GM23338 (cell line): ENCODE measurements at regions not wholly inside any gene's neighbourhood (a gene's known extent, or its start where the extent isn't known, plus 50 kb on each side); places are given as distances from the start of the nearest gene placed in this dataset.

Source experiments
- ATAC-seq: fragments of 200-7000 bp; cut with Tn5 transposase; 3 replicates; pipeline ENCODE4 v1.9.1; 2020
- DNase-seq: peaks from one replicate; pipeline ENCODE4 v3.0.0-alpha.2; 2015; ENCODE audit warnings: low spot score
- H2AFZ ChIP-seq: fragments of 200-600 bp; sonication (generic); 2 replicates; pipeline ENCODE4 v1.8.0; 2016; ENCODE audit warnings: antibody characterized with exemption, mild to moderate bottlenecking, moderate library complexity
- H3F3A ChIP-seq: fragments of 200-600 bp; sonication (generic); replicated peaks from 2 replicates; pipeline ENCODE4 v1.8.0; 2017; ENCODE audit warnings: antibody characterized with exemption, mixed run types, low read depth
- H3K27ac ChIP-seq: fragments of 200-600 bp; sonication (generic); 2 replicates; pipeline ENCODE4 v1.6.1; 2016; ENCODE audit warnings: low read depth
- H3K27me3 ChIP-seq: fragments of 200-600 bp; sonication (generic); 2 replicates; pipeline ENCODE4 v1.8.0; 2016; ENCODE audit warnings: mild to moderate bottlenecking, mixed run types, moderate library complexity; ENCODE audit not compliant: insufficient read depth
- H3K36me3 ChIP-seq: fragments of 200-600 bp; sonication (generic); 2 replicates; pipeline ENCODE4 v1.8.0; 2016; ENCODE audit warnings: mild to moderate bottlenecking; ENCODE audit not compliant: insufficient read depth
- H3K4me1 ChIP-seq: fragments of 200-600 bp; sonication (generic); 2 replicates; pipeline ENCODE4 v1.8.0; 2016; ENCODE audit warnings: mild to moderate bottlenecking, moderate library complexity; ENCODE audit not compliant: insufficient read depth
- H3K4me2 ChIP-seq: fragments of 200-600 bp; sonication (generic); 2 replicates; pipeline ENCODE4 v1.7.1; 2017; ENCODE audit warnings: mixed run types
- H3K4me3 ChIP-seq: fragments of 200-600 bp; sonication (generic); 2 replicates; pipeline ENCODE4 v1.6.1; 2016; ENCODE audit warnings: mixed run types
- H3K79me2 ChIP-seq: fragments of 200-600 bp; sonication (generic); replicated peaks from 2 replicates; pipeline ENCODE4 v1.8.0; 2017; ENCODE audit warnings: mild to moderate bottlenecking; ENCODE audit not compliant: insufficient read depth
- H3K9me2 ChIP-seq: fragments of 200-600 bp; sonication (generic); 2 replicates; pipeline ENCODE4 v1.8.0; 2017; ENCODE audit not compliant: insufficient read depth
- H4K20me1 ChIP-seq: fragments of 200-600 bp; sonication (generic); replicated peaks from 2 replicates; pipeline ENCODE4 v1.8.0; 2017; ENCODE audit warnings: mild to moderate bottlenecking; ENCODE audit not compliant: insufficient read depth
- H3K27ac Mint-ChIP-seq: 2 replicates; pipeline ENCODE4 v1.8.0; 2020; ENCODE audit warnings: inconsistent platforms, mild to moderate bottlenecking, moderate library complexity, mixed read lengths
- H3K27me3 Mint-ChIP-seq: 3 replicates; pipeline ENCODE4 v1.8.0; 2022; ENCODE audit warnings: low read depth, mild to moderate bottlenecking, moderate library complexity, mixed read lengths, inconsistent platforms; ENCODE audit not compliant: insufficient read depth, poor library complexity
- H3K36me3 Mint-ChIP-seq: 3 replicates; pipeline ENCODE4 v1.8.0; 2021; ENCODE audit warnings: low read depth, mild to moderate bottlenecking, inconsistent platforms, moderate library complexity, mixed read lengths
- H3K4me1 Mint-ChIP-seq: 3 replicates; pipeline ENCODE4 v1.8.0; 2020; ENCODE audit warnings: mild to moderate bottlenecking, inconsistent platforms, mixed read lengths
- H3K4me3 Mint-ChIP-seq: 3 replicates; pipeline ENCODE4 v1.8.0; 2021; ENCODE audit warnings: moderate library complexity, mild to moderate bottlenecking, inconsistent platforms, mixed read lengths
- H3K9me3 Mint-ChIP-seq: 3 replicates; pipeline ENCODE4 v1.8.0; 2020; ENCODE audit warnings: moderate library complexity, mild to moderate bottlenecking, inconsistent platforms, mixed read lengths
- CREB1 ChIP-seq: fragments of 250-450 bp; sonication (Bioruptor Pico); IDR thresholded peaks from 2 replicates; pipeline ENCODE4 v1.5.0; 2020; ENCODE audit warnings: low read depth, mild to moderate bottlenecking, moderate library complexity
- ETS1 ChIP-seq: IDR thresholded peaks from 2 replicates; pipeline ENCODE4 v1.6.1; 2016; ENCODE audit warnings: antibody characterized with exemption
- EZH2 ChIP-seq: fragments of 200-600 bp; sonication (generic); IDR thresholded peaks from one replicate; pipeline ENCODE4 v1.8.0; 2017; ENCODE audit warnings: antibody characterized with exemption, mild to moderate bottlenecking, low read depth; ENCODE audit not compliant: unreplicated experiment
- JUNB ChIP-seq: IDR thresholded peaks from one replicate; pipeline ENCODE4 v1.6.1; 2016; ENCODE audit warnings: antibody characterized with exemption; ENCODE audit not compliant: unreplicated experiment
- NANOG ChIP-seq: IDR thresholded peaks from 2 replicates; pipeline ENCODE4 v1.6.1; 2016; ENCODE audit warnings: antibody characterized with exemption, borderline replicate concordance
- POLR2AphosphoS5 ChIP-seq: IDR thresholded peaks from 2 replicates; pipeline ENCODE4 v1.6.1; 2016; ENCODE audit warnings: antibody characterized with exemption, low read depth
- STAT1 ChIP-seq: IDR thresholded peaks from one replicate; pipeline ENCODE4 v1.6.1; 2016; ENCODE audit warnings: antibody characterized with exemption; ENCODE audit not compliant: unreplicated experiment
- ZNF114 ChIP-seq: fragments of 250-450 bp; sonication (Bioruptor Pico); IDR thresholded peaks from 2 replicates; pipeline ENCODE4 v1.5.0; 2020; ENCODE audit warnings: mild to moderate bottlenecking, moderate library complexity
- ZNF331 ChIP-seq: fragments of 250-450 bp; sonication (Bioruptor Pico); IDR thresholded peaks from 2 replicates; pipeline ENCODE4 v1.5.0; 2020; ENCODE audit warnings: low read depth, mild to moderate bottlenecking, moderate library complexity
- TF ChIP-seq, protein P1 (sequence below): IDR thresholded peaks from one replicate; pipeline ENCODE4 v1.6.1; 2018; ENCODE audit warnings: antibody characterized with exemption; ENCODE audit not compliant: unreplicated experiment
- TF ChIP-seq, protein P2 (sequence below), 2 experiments: fragments of 200-600 bp in 1 of 2; sonication (generic) in 1 of 2; conservative IDR thresholded peaks; 2 replicates each; pipeline versions ENCODE4 v1.5.1 to v1.6.1; 2016 to 2017; ENCODE audit warnings: antibody characterized with exemption in 2 of 2, low read depth in 2 of 2, mild to moderate bottlenecking in 2 of 2, moderate library complexity in 1 of 2

DNA sequence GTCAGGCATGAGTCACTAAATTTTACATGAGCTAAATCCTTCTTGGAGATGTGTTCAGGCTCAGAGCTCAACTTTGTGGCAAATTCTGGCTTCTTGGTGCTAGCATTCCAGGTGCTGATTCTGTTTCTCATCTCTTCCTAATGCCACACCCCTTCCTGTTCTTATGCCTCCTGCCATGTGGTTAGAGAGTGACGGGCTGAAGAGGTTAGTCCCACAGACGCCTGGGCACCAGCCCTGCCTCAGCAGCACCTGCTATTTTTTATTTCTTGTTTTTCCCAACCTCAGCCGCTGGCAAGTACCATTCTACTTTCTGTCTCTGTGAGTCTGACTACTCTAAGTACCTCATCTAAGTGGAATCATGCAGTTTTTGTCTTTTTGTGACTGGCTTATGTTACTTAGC lies 329.5 kb downstream of the KCNRG start (continued):
- TF ChIP-seq, protein P1, sequence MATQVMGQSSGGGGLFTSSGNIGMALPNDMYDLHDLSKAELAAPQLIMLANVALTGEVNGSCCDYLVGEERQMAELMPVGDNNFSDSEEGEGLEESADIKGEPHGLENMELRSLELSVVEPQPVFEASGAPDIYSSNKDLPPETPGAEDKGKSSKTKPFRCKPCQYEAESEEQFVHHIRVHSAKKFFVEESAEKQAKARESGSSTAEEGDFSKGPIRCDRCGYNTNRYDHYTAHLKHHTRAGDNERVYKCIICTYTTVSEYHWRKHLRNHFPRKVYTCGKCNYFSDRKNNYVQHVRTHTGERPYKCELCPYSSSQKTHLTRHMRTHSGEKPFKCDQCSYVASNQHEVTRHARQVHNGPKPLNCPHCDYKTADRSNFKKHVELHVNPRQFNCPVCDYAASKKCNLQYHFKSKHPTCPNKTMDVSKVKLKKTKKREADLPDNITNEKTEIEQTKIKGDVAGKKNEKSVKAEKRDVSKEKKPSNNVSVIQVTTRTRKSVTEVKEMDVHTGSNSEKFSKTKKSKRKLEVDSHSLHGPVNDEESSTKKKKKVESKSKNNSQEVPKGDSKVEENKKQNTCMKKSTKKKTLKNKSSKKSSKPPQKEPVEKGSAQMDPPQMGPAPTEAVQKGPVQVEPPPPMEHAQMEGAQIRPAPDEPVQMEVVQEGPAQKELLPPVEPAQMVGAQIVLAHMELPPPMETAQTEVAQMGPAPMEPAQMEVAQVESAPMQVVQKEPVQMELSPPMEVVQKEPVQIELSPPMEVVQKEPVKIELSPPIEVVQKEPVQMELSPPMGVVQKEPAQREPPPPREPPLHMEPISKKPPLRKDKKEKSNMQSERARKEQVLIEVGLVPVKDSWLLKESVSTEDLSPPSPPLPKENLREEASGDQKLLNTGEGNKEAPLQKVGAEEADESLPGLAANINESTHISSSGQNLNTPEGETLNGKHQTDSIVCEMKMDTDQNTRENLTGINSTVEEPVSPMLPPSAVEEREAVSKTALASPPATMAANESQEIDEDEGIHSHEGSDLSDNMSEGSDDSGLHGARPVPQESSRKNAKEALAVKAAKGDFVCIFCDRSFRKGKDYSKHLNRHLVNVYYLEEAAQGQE: no peak
- TF ChIP-seq, protein P2, sequence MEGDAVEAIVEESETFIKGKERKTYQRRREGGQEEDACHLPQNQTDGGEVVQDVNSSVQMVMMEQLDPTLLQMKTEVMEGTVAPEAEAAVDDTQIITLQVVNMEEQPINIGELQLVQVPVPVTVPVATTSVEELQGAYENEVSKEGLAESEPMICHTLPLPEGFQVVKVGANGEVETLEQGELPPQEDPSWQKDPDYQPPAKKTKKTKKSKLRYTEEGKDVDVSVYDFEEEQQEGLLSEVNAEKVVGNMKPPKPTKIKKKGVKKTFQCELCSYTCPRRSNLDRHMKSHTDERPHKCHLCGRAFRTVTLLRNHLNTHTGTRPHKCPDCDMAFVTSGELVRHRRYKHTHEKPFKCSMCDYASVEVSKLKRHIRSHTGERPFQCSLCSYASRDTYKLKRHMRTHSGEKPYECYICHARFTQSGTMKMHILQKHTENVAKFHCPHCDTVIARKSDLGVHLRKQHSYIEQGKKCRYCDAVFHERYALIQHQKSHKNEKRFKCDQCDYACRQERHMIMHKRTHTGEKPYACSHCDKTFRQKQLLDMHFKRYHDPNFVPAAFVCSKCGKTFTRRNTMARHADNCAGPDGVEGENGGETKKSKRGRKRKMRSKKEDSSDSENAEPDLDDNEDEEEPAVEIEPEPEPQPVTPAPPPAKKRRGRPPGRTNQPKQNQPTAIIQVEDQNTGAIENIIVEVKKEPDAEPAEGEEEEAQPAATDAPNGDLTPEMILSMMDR (conservative IDR thresholded peaks at IDR 0.05; ENCODE audit: low read depth in 2 of 2): no peak
- TF ChIP-seq JUNB: no peak
- TF ChIP-seq EZH2: no peak
- no peak for TF ChIP-seq NANOG
- no peak for TF ChIP-seq POLR2AphosphoS5
- no peak for TF ChIP-seq ZNF331 (CRISPR knock-in tag)
- TF ChIP-seq CREB1 (CRISPR knock-in tag): no peak

DNA sequence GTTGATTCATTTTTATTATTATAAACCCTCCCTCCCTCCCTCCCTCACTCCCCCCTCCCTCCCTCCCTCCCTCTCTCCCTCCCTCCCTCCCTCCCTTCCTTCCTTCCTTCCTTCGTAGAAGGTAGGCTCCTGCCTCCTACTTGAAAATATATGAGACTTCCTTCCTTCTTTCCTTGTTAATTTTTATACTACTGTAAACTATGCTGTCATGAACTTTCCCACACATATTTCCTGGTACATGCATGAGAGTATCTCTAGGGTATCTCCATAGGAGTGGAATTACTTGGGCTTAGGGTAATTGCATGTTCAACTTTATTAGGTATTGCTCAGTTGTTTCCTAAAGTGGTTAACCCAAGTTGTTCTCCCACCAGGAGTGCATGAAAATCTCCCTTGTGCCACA lies 330.6 kb downstream of the KCNRG start:
- no peaks in the 10 kb centered on the region for H3F3A ChIP-seq
- no peak overlapping the region for H2AFZ ChIP-seq
- Mint-ChIP-seq H3K36me3 (no peaks in the 10 kb centered on the region), H3K4me1 (peaks cover 13% of the 10 kb centered on the region), H3K4me3 (no peak overlapping the region), H3K27me3 (no peaks in the 10 kb centered on the region), H3K27ac (no peak overlapping the region), H3K9me3 (no peaks in the 10 kb centered on the region; the same call in 2 of the 3 replicates)
- 0 out of 2 replicates have a peak, but pooled peaks cover 9% of the 10 kb centered on the region for H3K9me2 ChIP-seq
- H3K4me3 ChIP-seq: no peak overlapping the region
- H3K4me1 ChIP-seq: 0 out of 2 replicates have a peak, but pooled peaks cover under 1% of the 10 kb centered on the region
- H3K79me2 ChIP-seq: no peaks in the 10 kb centered on the region
- ATAC-seq (no peak), DNase-seq (no peak)
- H4K20me1 ChIP-seq: no peaks in the 10 kb centered on the region; the same call in 1 of the 2 replicates
- no peaks in the 10 kb centered on the region for H3K36me3 ChIP-seq
- no peaks in the 10 kb centered on the region for H3K27me3 ChIP-seq
- no peak overlapping the region for H3K27ac ChIP-seq
- no peak overlapping the region for H3K4me2 ChIP-seq
- TF ChIP-seq, protein P2 (conservative IDR thresholded peaks at IDR 0.05; ENCODE audit: low read depth in 2 of 2): no peak
- TF ChIP-seq ZNF114 (CRISPR knock-in tag): no peak
- TF ChIP-seq ETS1: no peak
- TF ChIP-seq POLR2AphosphoS5: no peak
- no peak for TF ChIP-seq STAT1
- TF ChIP-seq, protein P1: no peak
- TF ChIP-seq EZH2: no peak
- TF ChIP-seq ZNF331 (CRISPR knock-in tag): no peak
- TF ChIP-seq CREB1 (CRISPR knock-in tag): no peak
- TF ChIP-seq JUNB: no peak
- no peak for TF ChIP-seq NANOG
